ENCODE measurements at regions not wholly inside any gene's neighbourhood (a gene's known extent, or its start where the extent isn't known, plus 50 kb on each side); places are given as distances from the start of the nearest gene placed in this dataset.

DNA sequence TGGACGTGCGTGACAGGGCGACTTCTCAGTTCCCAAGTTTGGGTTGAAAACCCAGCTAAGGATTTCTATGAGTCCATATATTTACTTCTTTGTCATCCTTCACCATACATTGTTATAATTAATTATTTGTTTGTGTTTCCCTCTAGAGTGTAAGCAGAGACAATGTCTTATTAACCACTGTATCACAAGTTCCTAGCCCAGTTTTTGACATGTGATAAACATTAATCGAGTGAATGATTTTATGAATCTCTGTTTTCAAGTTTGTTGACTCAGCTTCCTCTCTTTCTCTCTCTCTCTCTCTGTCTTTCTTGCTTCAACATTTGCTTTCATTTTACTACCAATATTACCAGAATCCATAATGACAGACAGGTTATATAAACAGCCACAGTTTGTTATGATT lies 1259.6 kb upstream of the TENM4 start:
- Histone ChIP-seq H3K79me2 (ENCODE audit: control insufficient read depth in 1 of 2, insufficient read depth in 2 of 2, low read length in 2 of 2) (no peaks in the 10 kb centered on the region), H2AFZ (ENCODE audit: low read length) (no peak overlapping the region), H4K20me1 (replicated peaks in 1 of 2; ENCODE audit: control insufficient read depth in 1 of 2, insufficient read depth in 2 of 2, low read length in 2 of 2) (no peaks in the 10 kb centered on the region), H3K56ac (replicated peaks; ENCODE audit: insufficient read length, low read depth, low read length) (no peak overlapping the region), H3K36me3 (ENCODE audit: control insufficient read depth in 2 of 4, insufficient read depth in 4 of 4, low read length in 3 of 4) (no peaks in the 10 kb centered on the region; a peak in 1 of 8 replicates), H2BK5ac (ENCODE audit: low read depth, low read length) (no peak overlapping the region), H3K27me3 (replicated peaks in 1 of 4; ENCODE audit: control insufficient read depth in 3 of 4, extremely low read depth in 1 of 4, insufficient read depth in 3 of 4, low read length in 3 of 4) (no peaks in the 10 kb centered on the region), H4K8ac (ENCODE audit: extremely low read depth, insufficient read depth, low read length) (no peak overlapping the region), H4K91ac (replicated peaks; ENCODE audit: insufficient read length, low read length) (no peak overlapping the region), H3K18ac (ENCODE audit: extremely low read depth, low read length) (no peak overlapping the region), H2BK12ac (ENCODE audit: low read depth, low read length) (no peak overlapping the region), H4K5ac (ENCODE audit: insufficient read length, low read depth, low read length) (no peak overlapping the region), H3K9ac (replicated peaks in 1 of 4; ENCODE audit: extremely low read depth in 1 of 4, low read depth in 3 of 4, low read length in 3 of 4) (no peak overlapping the region), H2BK120ac (replicated peaks; ENCODE audit: low read depth, low read length) (no peak overlapping the region), H3K23me2 (ENCODE audit: low read depth, low read length) (no peaks in the 10 kb centered on the region), H3K4ac (replicated peaks; ENCODE audit: insufficient read length, low read depth, low read length) (no peak overlapping the region), H3K4me3 (ENCODE audit: extremely low read depth in 1 of 4, insufficient read depth in 2 of 4, low read depth in 3 of 4, low read length in 4 of 4) (no peak overlapping the region), H3K4me2 (ENCODE audit: insufficient read depth in 1 of 2, low read depth in 2 of 2, low read length in 2 of 2) (no peak overlapping the region), H3K27ac (ENCODE audit: low read depth, low read length) (no peak overlapping the region), H3K9me3 (ENCODE audit: insufficient read depth in 2 of 2, low read depth in 1 of 2, low read length in 1 of 2) (no peaks in the 10 kb centered on the region), H2AK5ac (ENCODE audit: low read depth, low read length) (no peak overlapping the region), H2BK15ac (ENCODE audit: low read length) (no peak overlapping the region), H2BK20ac (ENCODE audit: low read length) (no peak overlapping the region), H3K4me1 (replicated peaks in 1 of 4; ENCODE audit: control insufficient read depth in 3 of 4, insufficient read depth in 4 of 4, low read length in 3 of 4) (peaks cover 0 to 3% (median 0%) of the 10 kb centered on the region in 4 experiments; a peak in 1 of 7 replicates), H3K14ac (ENCODE audit: insufficient read length) (no peak overlapping the region), H3K23ac (ENCODE audit: insufficient read length) (no peak overlapping the region), H3K79me1 (ENCODE audit: low read depth, low read length) (no peaks in the 10 kb centered on the region)
- no peak for FAIRE-seq
- WGBS, 2 experiments (ENCODE audit: extremely low coverage in 1 of 2, insufficient coverage in 1 of 2, insufficient read length in 1 of 2, insufficient replicate concordance in 2 of 2, low coverage in 1 of 2, low lambda C conversion rate in 2 of 2, missing lambda C conversion rate in 1 of 2): 96% methylated on average over 4 of the region's 4 CpGs; no CpG with 5 or more reads in 1 of the 2 experiments
- POLR2A ChIA-PET (ENCODE audit: partially characterized antibody): no interaction called here
- TF ChIP-seq PHF8 (conservative IDR thresholded peaks at IDR 0.05; ENCODE audit: low read depth, low read length): no peak
- CTCF ChIA-PET (ENCODE audit: partially characterized antibody): interaction anchor here (1.8 kb wide), 1 partner anchor 24 kb away, joined by 4 read pairs; no protein-coding TSS in a partner anchor
- no peak for DNase-seq (ENCODE audit: low read depth in 1 of 2, low spot score in 2 of 2)

All from H1 (cell line).